Naive B cell (primary cell): ENCODE measurements at regions not wholly inside any gene's neighbourhood (a gene's known extent, or its start where the extent isn't known, plus 50 kb on each side); places are given as distances from the start of the nearest gene placed in this dataset.

Experiments used
- ATAC-seq, 2 donors: fragments of 150-1000 bp; cut with Tn5 transposase; 2 replicates each; pipeline ENCODE4 v1.10.0; 2021; ENCODE audit warnings: low read depth in 2 of 2, mild to moderate bottlenecking in 2 of 2, moderate library complexity in 2 of 2
- DNase-seq: peaks from one replicate; pipeline ENCODE4 v3.0.0; 2022
- H3K27ac Mint-ChIP-seq, 6 donors: one replicate each; pipeline ENCODE4 v1.8.0; 2020 to 2022; ENCODE audit warnings: mild to moderate bottlenecking in 6 of 6, mixed read lengths in 6 of 6, moderate library complexity in 5 of 6, inconsistent platforms in 2 of 6
- H3K27me3 Mint-ChIP-seq, 3 donors: one replicate each; pipeline ENCODE4 v1.8.0; 2021 to 2022; ENCODE audit warnings: mixed read lengths in 3 of 3, mild to moderate bottlenecking in 1 of 3
- H3K36me3 Mint-ChIP-seq, 2 donors: one replicate each; pipeline ENCODE4 v1.8.0; 2020 to 2022; ENCODE audit warnings: mixed read lengths in 2 of 2, inconsistent platforms in 1 of 2, mild to moderate bottlenecking in 1 of 2
- H3K4me1 Mint-ChIP-seq, 3 donors: one replicate each; pipeline ENCODE4 v1.8.0; 2020 to 2022; ENCODE audit warnings: mixed read lengths in 3 of 3, inconsistent platforms in 1 of 3, mild to moderate bottlenecking in 1 of 3, moderate library complexity in 1 of 3
- H3K4me3 Mint-ChIP-seq, 8 donors: one replicate each; pipeline ENCODE4 v1.8.0; 2020 to 2022; ENCODE audit warnings: mild to moderate bottlenecking in 8 of 8, mixed read lengths in 8 of 8, moderate library complexity in 8 of 8, inconsistent platforms in 2 of 8
- H3K9me3 Mint-ChIP-seq, 7 donors: one replicate each; pipeline ENCODE4 v1.8.0; 2020 to 2022; ENCODE audit warnings: mixed read lengths in 7 of 7, mild to moderate bottlenecking in 5 of 7, inconsistent platforms in 2 of 7, moderate library complexity in 1 of 7

DNA sequence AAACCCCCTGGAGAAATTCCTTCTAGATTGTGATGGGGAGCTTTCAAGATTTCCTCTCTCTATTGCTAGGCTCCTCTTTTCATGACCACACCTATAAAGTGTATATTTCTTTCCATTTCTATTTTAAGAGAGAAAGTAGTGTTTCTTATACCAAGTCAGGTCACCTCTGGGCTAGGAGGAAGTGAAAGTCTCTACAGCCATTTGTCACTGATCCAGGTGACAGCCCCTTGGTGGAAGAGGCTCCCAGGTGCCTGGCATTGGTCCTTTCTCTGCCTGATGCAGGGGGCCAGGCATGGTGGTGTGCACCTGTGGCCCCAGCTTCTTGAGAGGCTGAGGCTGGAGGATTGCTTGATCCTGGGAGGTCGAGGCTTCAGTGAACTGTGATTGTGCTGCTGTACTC, 64.7 kb downstream of the DHCR7 start:
- H3K36me3 Mint-ChIP-seq, result peaks cover 7 to 33% of the 10 kb centered on the region in 2 donors
- peaks cover 0 to 13% (median 4%) of the 10 kb centered on the region in 3 donors for H3K27me3 Mint-ChIP-seq
- peak overlapping the region; percentile 44 to 95 (median 78) for H3K27ac Mint-ChIP-seq
- H3K4me3 Mint-ChIP-seq, result peak overlapping the region in 7 of 8 donors; percentile 21 to 87 (median 65)
- ATAC-seq, result peak; percentile 72 to 75
- peaks cover 73 to 89% (median 87%) of the 10 kb centered on the region in 3 donors for H3K4me1 Mint-ChIP-seq
- peaks cover 0 to 13% (median 9%) of the 10 kb centered on the region in 7 donors for H3K9me3 Mint-ChIP-seq
- DNase-seq, result peak; percentile 74

DNA sequence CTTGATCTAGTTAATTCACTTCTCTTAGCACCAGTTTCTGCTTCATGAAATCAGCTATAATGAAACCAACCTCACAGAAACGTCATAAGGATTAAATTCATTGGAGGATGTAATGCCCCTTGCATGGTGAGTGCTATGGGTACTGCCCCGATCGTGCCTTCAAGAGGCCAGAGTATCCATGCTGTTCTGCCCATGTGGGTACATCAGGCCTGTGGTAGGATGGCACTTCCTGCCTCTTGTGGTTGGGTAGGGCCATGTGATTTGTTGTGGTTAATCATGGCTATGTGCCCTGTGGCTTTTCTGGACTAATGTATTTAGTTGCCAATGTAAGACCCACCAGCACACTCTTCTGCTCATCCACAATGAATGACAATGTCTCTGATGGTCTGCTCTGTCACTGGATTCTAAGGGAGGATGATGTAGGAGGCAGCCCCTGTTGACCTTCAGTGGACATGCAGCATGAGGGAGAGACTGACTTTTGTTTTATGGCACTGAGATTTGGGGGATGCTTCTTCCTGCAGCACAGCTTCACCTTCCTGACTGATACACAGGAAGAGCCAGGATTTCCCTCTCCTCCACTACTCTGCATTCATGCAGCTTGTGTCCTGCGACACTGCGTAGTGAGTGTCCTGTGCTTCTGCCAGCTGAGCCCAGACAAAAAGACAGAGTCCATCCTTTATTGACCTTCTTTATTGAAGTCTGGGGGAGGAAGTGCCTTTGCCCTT, 66.2 kb downstream of the DHCR7 start:
- peak overlapping the region; percentile 74 to 94 (median 90) for H3K27ac Mint-ChIP-seq
- H3K4me3 Mint-ChIP-seq, result peak overlapping the region; percentile 6 to 87 (median 72)
- H3K27me3 Mint-ChIP-seq, result no peaks in the 10 kb centered on the region
- peak; percentile 85 to 86 for ATAC-seq
- peak; percentile 81 for DNase-seq
- H3K36me3 Mint-ChIP-seq, result peaks cover 7 to 18% of the 10 kb centered on the region in 2 donors
- H3K4me1 Mint-ChIP-seq, result peaks cover 68 to 85% (median 81%) of the 10 kb centered on the region in 3 donors
- H3K9me3 Mint-ChIP-seq, result peaks cover 0 to 14% (median 10%) of the 10 kb centered on the region in 7 donors

DNA sequence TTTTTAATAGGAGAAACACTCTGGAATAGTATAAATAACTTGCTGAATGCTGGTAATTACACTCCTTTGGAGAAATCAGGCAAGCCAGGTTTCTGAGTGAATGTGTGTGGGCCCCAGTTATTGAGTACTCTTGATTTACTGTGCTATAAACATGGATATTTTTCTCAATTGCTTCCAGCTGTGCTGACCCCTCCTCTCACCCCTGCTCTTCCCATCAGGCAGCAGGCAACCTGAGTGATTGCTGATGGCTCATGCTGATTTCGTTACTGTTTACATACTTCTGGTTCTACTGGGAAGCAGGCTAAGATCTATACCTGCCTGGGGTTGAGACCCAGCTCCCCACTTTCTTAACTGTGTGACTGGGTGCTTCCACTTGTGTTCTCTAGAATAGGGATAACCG, 68.5 kb downstream of the DHCR7 start:
- peak overlapping the region in 2 of 8 donors; percentile 25 to 68 for H3K4me3 Mint-ChIP-seq
- H3K9me3 Mint-ChIP-seq, result peaks cover 5 to 19% (median 11%) of the 10 kb centered on the region in 7 donors

DNA sequence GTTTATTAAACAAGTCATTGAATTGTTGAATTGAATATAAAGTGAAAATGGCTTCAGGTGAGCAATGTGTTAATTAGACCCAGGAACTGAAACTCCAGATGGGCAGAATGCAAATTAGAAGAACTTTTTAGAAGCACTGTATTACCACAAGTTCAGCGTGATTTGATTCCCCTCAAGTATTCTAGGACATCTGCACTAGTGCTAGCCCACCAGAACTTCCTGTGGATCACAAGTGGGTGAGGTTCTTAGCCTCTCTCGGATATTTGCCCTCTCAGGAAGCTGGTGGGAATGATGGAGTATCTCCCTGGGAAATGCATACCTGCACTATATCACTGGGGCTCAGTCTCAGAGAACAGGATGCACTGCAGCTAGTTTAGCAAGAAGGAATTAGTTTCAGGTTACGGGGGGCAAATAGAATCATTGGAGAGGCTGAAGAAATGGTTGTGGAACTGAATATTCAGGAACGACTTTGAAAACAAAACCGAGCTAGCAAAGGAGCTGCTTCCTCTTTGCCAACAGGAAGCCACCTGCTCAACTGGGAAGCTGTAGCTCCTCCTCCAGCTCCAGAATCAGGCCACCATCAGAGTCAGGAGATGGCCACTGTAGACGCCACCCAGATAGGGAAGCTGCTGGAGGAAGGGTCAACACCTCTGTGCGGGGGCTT, 74.3 kb downstream of the DHCR7 start:
- peaks cover 0 to 8% (median 4%) of the 10 kb centered on the region in 7 donors for H3K9me3 Mint-ChIP-seq
- H3K4me3 Mint-ChIP-seq, result peak overlapping the region; percentile 37 to 90 (median 82)

More for the DNA sequence above, 68.5 kb downstream of the DHCR7 start:
- Mint-ChIP-seq H3K36me3 (peaks cover 7 to 26% of the 10 kb centered on the region in 2 donors), H3K27ac (peak overlapping the region in 1 of 6 donors; percentile 14), H3K4me1 (peaks cover 70 to 86% (median 79%) of the 10 kb centered on the region in 3 donors), H3K27me3 (no peaks in the 10 kb centered on the region)
- DNase-seq, result no peak
- ATAC-seq, result no peak

GRCh38 chr11:71372693-71373657, 75.2 kb downstream of the DHCR7 start:
- peak overlapping the region; percentile 61 to 90 (median 82) for H3K4me3 Mint-ChIP-seq
- ATAC-seq, result peak in 1 of 2 donors; percentile 3
- no peak for DNase-seq
- peaks cover 0 to 6% (median 1%) of the 10 kb centered on the region in 7 donors for H3K9me3 Mint-ChIP-seq
- peaks cover 0 to 8% of the 10 kb centered on the region in 2 donors for H3K36me3 Mint-ChIP-seq
- peaks cover 0 to 15% (median 8%) of the 10 kb centered on the region in 3 donors for H3K27me3 Mint-ChIP-seq
- H3K4me1 Mint-ChIP-seq, result peaks cover 62 to 78% (median 74%) of the 10 kb centered on the region in 3 donors
- peak overlapping the region in 4 of 6 donors; percentile 8 to 88 (median 41) for H3K27ac Mint-ChIP-seq

More for the DNA sequence above, 74.3 kb downstream of the DHCR7 start:
- Mint-ChIP-seq H3K36me3 (peaks cover 0 to 12% of the 10 kb centered on the region in 2 donors), H3K27me3 (peaks cover 0 to 5% (median 0%) of the 10 kb centered on the region in 3 donors), H3K4me1 (peaks cover 67 to 83% (median 77%) of the 10 kb centered on the region in 3 donors), H3K27ac (peak overlapping the region; percentile 27 to 92 (median 60))
- DNase-seq (peak; percentile 72), ATAC-seq (peak; percentile 95 to 97)

DNA sequence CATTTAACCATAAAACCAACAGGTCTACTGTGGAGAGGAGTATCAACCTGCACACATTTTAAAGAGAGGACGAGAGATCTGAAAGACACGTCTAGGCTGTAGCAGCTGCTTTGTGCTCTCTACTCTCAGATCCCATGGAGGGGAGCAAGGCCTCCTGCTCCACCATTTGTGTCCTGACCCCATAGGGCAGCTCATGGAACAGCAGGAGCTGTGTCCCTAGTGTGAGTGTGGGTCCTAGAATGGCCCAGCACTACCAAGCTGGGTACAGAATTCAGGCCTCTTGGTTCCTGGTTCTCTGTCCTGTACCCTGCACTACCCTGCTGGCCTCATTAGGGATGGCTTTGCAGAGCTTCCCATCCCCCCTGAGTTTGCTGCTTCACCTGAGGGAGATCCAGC, 76.5 kb downstream of the DHCR7 start:
- peaks cover 54 to 70% (median 68%) of the 10 kb centered on the region in 3 donors for H3K4me1 Mint-ChIP-seq
- peaks cover 0 to 6% (median 2%) of the 10 kb centered on the region in 7 donors for H3K9me3 Mint-ChIP-seq
- H3K27me3 Mint-ChIP-seq, result peaks cover 3 to 19% (median 13%) of the 10 kb centered on the region in 3 donors
- DNase-seq (no peak), ATAC-seq (no peak)
- H3K27ac Mint-ChIP-seq, result peak overlapping the region in 2 of 6 donors; percentile 28 to 84
- H3K36me3 Mint-ChIP-seq, result peaks cover 0 to 8% of the 10 kb centered on the region in 2 donors
- H3K4me3 Mint-ChIP-seq, result peak overlapping the region in 2 of 8 donors; percentile 33 to 73

DNA sequence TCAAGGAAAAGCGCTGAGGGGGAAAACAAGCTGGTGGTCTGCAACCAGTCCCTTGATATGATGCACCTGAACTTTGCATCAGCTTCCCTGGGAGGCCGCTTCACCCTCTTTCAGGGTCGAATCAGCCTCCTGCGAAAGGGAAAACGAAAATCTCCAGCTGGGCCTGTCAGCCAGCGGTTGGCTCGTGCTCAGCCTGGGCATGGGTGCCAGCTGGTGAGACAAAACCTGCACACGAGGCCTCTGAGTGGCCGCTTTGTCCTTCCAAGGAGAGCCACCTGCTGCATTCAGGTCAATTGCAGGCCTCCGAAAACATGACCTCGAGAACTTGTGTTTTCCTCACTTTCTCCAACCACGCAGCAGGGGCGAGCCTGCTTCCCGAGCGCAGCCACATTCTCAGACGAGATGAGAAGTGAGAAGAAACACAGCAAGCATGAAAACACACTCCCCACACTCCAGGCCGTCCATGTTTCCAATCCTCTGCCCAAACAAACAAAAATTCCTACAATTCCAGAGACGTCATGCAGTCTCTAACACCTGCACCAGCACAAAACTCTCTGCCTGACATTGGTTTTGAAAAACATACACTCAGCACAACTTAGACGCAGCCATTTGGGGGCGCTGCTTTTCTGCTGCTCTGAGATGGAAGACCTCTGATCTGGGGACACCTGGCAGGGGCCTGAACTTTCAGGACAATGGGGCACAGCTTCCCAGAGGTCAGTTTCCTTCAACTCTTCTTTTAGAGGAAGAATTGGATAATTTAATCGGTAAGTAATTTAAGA, 77.1 kb downstream of the DHCR7 start:
- Mint-ChIP-seq H3K27me3 (peaks cover 4 to 19% (median 13%) of the 10 kb centered on the region in 3 donors), H3K9me3 (peaks cover 0 to 5% (median 2%) of the 10 kb centered on the region in 7 donors), H3K27ac (peak overlapping the region in 1 of 6 donors; percentile 84), H3K4me1 (peaks cover 49 to 65% (median 62%) of the 10 kb centered on the region in 3 donors), H3K4me3 (peak overlapping the region in 2 of 8 donors; percentile 21 to 61), H3K36me3 (peaks cover 0 to 3% of the 10 kb centered on the region in 2 donors)
- ATAC-seq (no peak), DNase-seq (no peak)

DNA sequence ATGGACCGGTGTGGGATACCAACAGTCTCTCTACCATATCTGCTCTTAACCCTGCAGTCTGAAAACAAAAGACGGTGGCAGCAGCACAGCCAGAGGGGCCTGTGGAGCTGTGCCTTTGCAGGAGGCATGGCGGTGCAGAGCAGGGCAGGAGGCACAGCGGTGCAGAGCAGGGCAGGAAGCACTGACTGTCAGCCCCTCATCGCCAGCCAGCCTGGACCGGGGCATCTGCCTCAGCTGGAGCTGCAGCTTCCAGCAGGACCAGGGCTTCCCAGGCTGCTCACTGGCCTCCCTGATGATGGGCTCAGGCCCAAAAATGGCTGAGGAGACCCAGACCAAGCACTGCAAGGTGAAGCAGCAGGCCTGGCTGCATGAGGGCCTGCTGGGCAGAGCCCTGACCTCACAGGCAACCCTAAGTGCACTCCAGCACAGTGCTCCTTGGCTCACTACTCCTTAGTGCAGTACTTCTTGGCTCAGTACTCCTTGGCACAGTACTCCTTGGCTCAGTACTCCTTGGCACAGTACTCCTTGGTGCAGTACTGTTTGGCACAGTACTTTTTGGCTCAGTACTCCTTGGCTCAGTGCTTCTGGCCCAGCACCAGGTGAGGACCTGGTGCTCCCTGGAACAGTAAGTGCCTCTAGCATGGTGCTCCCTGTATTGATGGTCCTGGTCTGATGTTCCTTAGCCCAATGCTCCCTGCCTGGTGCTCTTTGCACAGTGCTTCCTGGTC, 78.0 kb downstream of the DHCR7 start:
- H3K4me3 Mint-ChIP-seq, result no peak overlapping the region
- no peak for DNase-seq
- H3K27ac Mint-ChIP-seq, result no peak overlapping the region
- peaks cover 4 to 19% (median 13%) of the 10 kb centered on the region in 3 donors for H3K27me3 Mint-ChIP-seq
- peaks cover 0 to 4% (median 0%) of the 10 kb centered on the region in 7 donors for H3K9me3 Mint-ChIP-seq
- H3K36me3 Mint-ChIP-seq, result no peaks in the 10 kb centered on the region
- ATAC-seq, result no peak
- H3K4me1 Mint-ChIP-seq, result peaks cover 44 to 58% (median 53%) of the 10 kb centered on the region in 3 donors

GRCh38 chr11:71369411-71369810, 78.8 kb downstream of the DHCR7 start:
- H3K4me3 Mint-ChIP-seq, result no peak overlapping the region

DNA sequence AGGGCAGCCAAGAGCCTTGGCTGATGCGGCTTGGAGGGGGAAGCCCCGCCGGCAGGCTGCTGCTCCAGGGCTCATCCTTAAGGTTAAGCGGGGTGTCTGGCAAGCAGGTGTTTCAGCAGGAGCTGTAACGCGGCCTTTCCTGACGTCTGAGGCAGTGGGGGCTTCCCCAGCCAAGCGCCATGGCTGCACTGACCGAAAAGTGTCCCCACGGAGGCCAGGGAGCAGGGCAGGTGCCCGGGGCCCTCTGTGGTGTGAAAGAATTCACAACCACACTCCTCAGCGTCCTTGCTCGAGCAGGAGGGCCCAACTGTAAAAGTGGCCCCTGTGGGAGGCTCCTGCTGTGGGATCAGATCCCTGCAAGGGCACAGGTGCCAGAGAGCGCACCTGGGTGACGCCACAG, 79.2 kb downstream of the DHCR7 start:
- H3K4me3 Mint-ChIP-seq, result no peak overlapping the region
- H3K4me1 Mint-ChIP-seq, result peaks cover 32 to 46% (median 41%) of the 10 kb centered on the region in 3 donors
- H3K9me3 Mint-ChIP-seq, result peaks cover 0 to 2% (median 0%) of the 10 kb centered on the region in 7 donors
- no peaks in the 10 kb centered on the region for H3K36me3 Mint-ChIP-seq
- no peak for ATAC-seq
- no peak for DNase-seq
- H3K27ac Mint-ChIP-seq, result no peak overlapping the region
- peaks cover 4 to 19% (median 13%) of the 10 kb centered on the region in 3 donors for H3K27me3 Mint-ChIP-seq

More at GRCh38 chr11:71369411-71369810, 78.8 kb downstream of the DHCR7 start:
- H3K4me1 Mint-ChIP-seq, result peaks cover 36 to 50% (median 46%) of the 10 kb centered on the region in 3 donors
- peaks cover 4 to 19% (median 13%) of the 10 kb centered on the region in 3 donors for H3K27me3 Mint-ChIP-seq
- no peak for DNase-seq
- H3K36me3 Mint-ChIP-seq, result no peaks in the 10 kb centered on the region
- H3K27ac Mint-ChIP-seq, result no peak overlapping the region
- H3K9me3 Mint-ChIP-seq, result peaks cover 0 to 2% (median 0%) of the 10 kb centered on the region in 7 donors
- ATAC-seq, result no peak

- Mint-ChIP-seq H3K4me1 (peaks cover 20 to 34% (median 29%) of the 10 kb centered on the region in 3 donors), H3K9me3 (peaks cover 0 to 2% (median 0%) of the 10 kb centered on the region in 7 donors), H3K4me3 (no peak overlapping the region), H3K27ac (no peak overlapping the region), H3K27me3 (peaks cover 4 to 19% (median 13%) of the 10 kb centered on the region in 3 donors), H3K36me3 (no peaks in the 10 kb centered on the region)
- DNase-seq (no peak), ATAC-seq (no peak)
Observed at GRCh38 chr11:71367756-71368155, 80.4 kb downstream of the DHCR7 start.
